ENCODE measurements at regions not wholly inside any gene's neighbourhood (a gene's known extent, or its start where the extent isn't known, plus 50 kb on each side); places are given as distances from the start of the nearest gene placed in this dataset.

- Histone ChIP-seq H3K4me1 (ENCODE audit: control insufficient read depth, insufficient read depth, low read length, poor library complexity, severe bottlenecking) (no peaks in the 10 kb centered on the region), H3K27me3 (replicated peaks; ENCODE audit: control insufficient read depth, insufficient read depth, low read length, poor library complexity, severe bottlenecking) (no peaks in the 10 kb centered on the region), H3K9me3 (ENCODE audit: control insufficient read depth, low read length) (no peaks in the 10 kb centered on the region), H3K27ac (ENCODE audit: insufficient read depth, low read length, poor library complexity, severe bottlenecking) (no peak overlapping the region), H3K4me3 (ENCODE audit: insufficient read depth, low read depth, low read length, poor library complexity, severe bottlenecking) (no peak overlapping the region), H3K36me3 (ENCODE audit: control insufficient read depth, insufficient read depth, low read length) (no peaks in the 10 kb centered on the region)
- DNase-seq, result no peak
Measured at GRCh38 chr18:41538751-41539150, 416.3 kb upstream of the PIK3C3 start.

GRCh38 chr18:41537666-41538065 lies 417.4 kb upstream of the PIK3C3 start:
- DNase-seq, result no peak
- Histone ChIP-seq H3K9me3 (ENCODE audit: control insufficient read depth, low read length) (no peaks in the 10 kb centered on the region), H3K4me1 (ENCODE audit: control insufficient read depth, insufficient read depth, low read length, poor library complexity, severe bottlenecking) (no peaks in the 10 kb centered on the region), H3K36me3 (ENCODE audit: control insufficient read depth, insufficient read depth, low read length) (no peaks in the 10 kb centered on the region), H3K27ac (ENCODE audit: insufficient read depth, low read length, poor library complexity, severe bottlenecking) (no peak overlapping the region), H3K27me3 (replicated peaks; ENCODE audit: control insufficient read depth, insufficient read depth, low read length, poor library complexity, severe bottlenecking) (no peaks in the 10 kb centered on the region), H3K4me3 (ENCODE audit: insufficient read depth, low read depth, low read length, poor library complexity, severe bottlenecking) (no peak overlapping the region)

- H3K36me3 ChIP-seq (ENCODE audit: control insufficient read depth, insufficient read depth, low read length), result no peaks in the 10 kb centered on the region
- no peak overlapping the region for H3K27ac ChIP-seq (ENCODE audit: insufficient read depth, low read length, poor library complexity, severe bottlenecking)
- no peaks in the 10 kb centered on the region for H3K27me3 ChIP-seq (replicated peaks; ENCODE audit: control insufficient read depth, insufficient read depth, low read length, poor library complexity, severe bottlenecking)
- no peak for DNase-seq
- no peak overlapping the region for H3K4me3 ChIP-seq (ENCODE audit: insufficient read depth, low read depth, low read length, poor library complexity, severe bottlenecking)
- no peaks in the 10 kb centered on the region for H3K9me3 ChIP-seq (ENCODE audit: control insufficient read depth, low read length)
- no peaks in the 10 kb centered on the region for H3K4me1 ChIP-seq (ENCODE audit: control insufficient read depth, insufficient read depth, low read length, poor library complexity, severe bottlenecking)
Measured at GRCh38 chr18:41532344-41533086, 422.5 kb upstream of the PIK3C3 start.

- H3K27ac ChIP-seq (ENCODE audit: insufficient read depth, low read length, poor library complexity, severe bottlenecking), result no peak overlapping the region
- no peak for DNase-seq
- no peaks in the 10 kb centered on the region for H3K36me3 ChIP-seq (ENCODE audit: control insufficient read depth, insufficient read depth, low read length)
- H3K4me3 ChIP-seq (ENCODE audit: insufficient read depth, low read depth, low read length, poor library complexity, severe bottlenecking), result no peak overlapping the region
- no peaks in the 10 kb centered on the region for H3K27me3 ChIP-seq (replicated peaks; ENCODE audit: control insufficient read depth, insufficient read depth, low read length, poor library complexity, severe bottlenecking)
- H3K9me3 ChIP-seq (ENCODE audit: control insufficient read depth, low read length), result no peaks in the 10 kb centered on the region
- no peaks in the 10 kb centered on the region for H3K4me1 ChIP-seq (ENCODE audit: control insufficient read depth, insufficient read depth, low read length, poor library complexity, severe bottlenecking)
Measured at GRCh38 chr18:41530970-41531369, 424.1 kb upstream of the PIK3C3 start.

- no peak for DNase-seq
- H3K27me3 ChIP-seq (replicated peaks; ENCODE audit: control insufficient read depth, insufficient read depth, low read length, poor library complexity, severe bottlenecking), result no peaks in the 10 kb centered on the region
- no peak overlapping the region for H3K27ac ChIP-seq (ENCODE audit: insufficient read depth, low read length, poor library complexity, severe bottlenecking)
- no peak overlapping the region for H3K4me3 ChIP-seq (ENCODE audit: insufficient read depth, low read depth, low read length, poor library complexity, severe bottlenecking)
- H3K36me3 ChIP-seq (ENCODE audit: control insufficient read depth, insufficient read depth, low read length), result no peaks in the 10 kb centered on the region
- H3K4me1 ChIP-seq (ENCODE audit: control insufficient read depth, insufficient read depth, low read length, poor library complexity, severe bottlenecking), result no peaks in the 10 kb centered on the region
- H3K9me3 ChIP-seq (ENCODE audit: control insufficient read depth, low read length), result no peaks in the 10 kb centered on the region
Measured at GRCh38 chr18:41529093-41529492, 425.9 kb upstream of the PIK3C3 start.

- Histone ChIP-seq H3K27ac (ENCODE audit: insufficient read depth, low read length, poor library complexity, severe bottlenecking) (no peak overlapping the region), H3K27me3 (replicated peaks; ENCODE audit: control insufficient read depth, insufficient read depth, low read length, poor library complexity, severe bottlenecking) (no peaks in the 10 kb centered on the region)
- DNase-seq, result no peak
Measured at GRCh38 chr18:41526054-41526453, 429.0 kb upstream of the PIK3C3 start.

GRCh38 chr18:41524674-41525470 lies 430.2 kb upstream of the PIK3C3 start:
- Histone ChIP-seq H3K9me3 (ENCODE audit: control insufficient read depth, low read length) (no peaks in the 10 kb centered on the region), H3K4me1 (ENCODE audit: control insufficient read depth, insufficient read depth, low read length, poor library complexity, severe bottlenecking) (no peaks in the 10 kb centered on the region), H3K27me3 (replicated peaks; ENCODE audit: control insufficient read depth, insufficient read depth, low read length, poor library complexity, severe bottlenecking) (no peaks in the 10 kb centered on the region), H3K27ac (ENCODE audit: insufficient read depth, low read length, poor library complexity, severe bottlenecking) (no peak overlapping the region), H3K4me3 (ENCODE audit: insufficient read depth, low read depth, low read length, poor library complexity, severe bottlenecking) (no peak overlapping the region), H3K36me3 (ENCODE audit: control insufficient read depth, insufficient read depth, low read length) (no peaks in the 10 kb centered on the region)
- DNase-seq, result no peak

More at GRCh38 chr18:41526054-41526453, 429.0 kb upstream of the PIK3C3 start:
- Histone ChIP-seq H3K36me3 (ENCODE audit: control insufficient read depth, insufficient read depth, low read length) (no peaks in the 10 kb centered on the region), H3K4me3 (ENCODE audit: insufficient read depth, low read depth, low read length, poor library complexity, severe bottlenecking) (no peak overlapping the region), H3K4me1 (ENCODE audit: control insufficient read depth, insufficient read depth, low read length, poor library complexity, severe bottlenecking) (no peaks in the 10 kb centered on the region), H3K9me3 (ENCODE audit: control insufficient read depth, low read length) (no peaks in the 10 kb centered on the region)

- H3K4me1 ChIP-seq (ENCODE audit: control insufficient read depth, insufficient read depth, low read length, poor library complexity, severe bottlenecking), result no peaks in the 10 kb centered on the region
- DNase-seq, result no peak
- no peaks in the 10 kb centered on the region for H3K9me3 ChIP-seq (ENCODE audit: control insufficient read depth, low read length)
- no peak overlapping the region for H3K4me3 ChIP-seq (ENCODE audit: insufficient read depth, low read depth, low read length, poor library complexity, severe bottlenecking)
- no peak overlapping the region for H3K27ac ChIP-seq (ENCODE audit: insufficient read depth, low read length, poor library complexity, severe bottlenecking)
- no peaks in the 10 kb centered on the region for H3K36me3 ChIP-seq (ENCODE audit: control insufficient read depth, insufficient read depth, low read length)
- no peaks in the 10 kb centered on the region for H3K27me3 ChIP-seq (replicated peaks; ENCODE audit: control insufficient read depth, insufficient read depth, low read length, poor library complexity, severe bottlenecking)
Measured at GRCh38 chr18:41517142-41517541, 437.9 kb upstream of the PIK3C3 start.

- Histone ChIP-seq H3K4me3 (ENCODE audit: insufficient read depth, low read depth, low read length, poor library complexity, severe bottlenecking) (no peak overlapping the region), H3K9me3 (ENCODE audit: control insufficient read depth, low read length) (no peaks in the 10 kb centered on the region), H3K36me3 (ENCODE audit: control insufficient read depth, insufficient read depth, low read length) (no peaks in the 10 kb centered on the region), H3K4me1 (ENCODE audit: control insufficient read depth, insufficient read depth, low read length, poor library complexity, severe bottlenecking) (no peaks in the 10 kb centered on the region), H3K27ac (ENCODE audit: insufficient read depth, low read length, poor library complexity, severe bottlenecking) (no peak overlapping the region), H3K27me3 (replicated peaks; ENCODE audit: control insufficient read depth, insufficient read depth, low read length, poor library complexity, severe bottlenecking) (no peaks in the 10 kb centered on the region)
- no peak for DNase-seq
Measured at GRCh38 chr18:41513438-41513837, 441.6 kb upstream of the PIK3C3 start.

GRCh38 chr18:41504316-41504715 lies 450.7 kb upstream of the PIK3C3 start:
- no peak overlapping the region for H3K27ac ChIP-seq (ENCODE audit: insufficient read depth, low read length, poor library complexity, severe bottlenecking)
- H3K36me3 ChIP-seq (ENCODE audit: control insufficient read depth, insufficient read depth, low read length), result no peaks in the 10 kb centered on the region
- no peaks in the 10 kb centered on the region for H3K9me3 ChIP-seq (ENCODE audit: control insufficient read depth, low read length)
- no peaks in the 10 kb centered on the region for H3K4me1 ChIP-seq (ENCODE audit: control insufficient read depth, insufficient read depth, low read length, poor library complexity, severe bottlenecking)
- H3K27me3 ChIP-seq (replicated peaks; ENCODE audit: control insufficient read depth, insufficient read depth, low read length, poor library complexity, severe bottlenecking), result no peaks in the 10 kb centered on the region
- H3K4me3 ChIP-seq (ENCODE audit: insufficient read depth, low read depth, low read length, poor library complexity, severe bottlenecking), result no peak overlapping the region
- no peak for DNase-seq

All from effector memory CD4-positive, alpha-beta T cell (primary cell).